Anterior cingulate cortex (tissue), 58 donors: ENCODE measurements at regions not wholly inside any gene's neighbourhood (a gene's known extent, or its start where the extent isn't known, plus 50 kb on each side); places are given as distances from the start of the nearest gene placed in this dataset.
"Not testable (repeated sequence)": the region's sequence is repeated elsewhere in the genome, so short reads cannot be mapped to it uniquely, and the experiment has no call there.

ENCODE experiments used
- DNase-seq, 58 donors: peaks; one replicate each; lab custom pipeline; 2025; lab: John Stamatoyannopoulos, UW

DNA sequence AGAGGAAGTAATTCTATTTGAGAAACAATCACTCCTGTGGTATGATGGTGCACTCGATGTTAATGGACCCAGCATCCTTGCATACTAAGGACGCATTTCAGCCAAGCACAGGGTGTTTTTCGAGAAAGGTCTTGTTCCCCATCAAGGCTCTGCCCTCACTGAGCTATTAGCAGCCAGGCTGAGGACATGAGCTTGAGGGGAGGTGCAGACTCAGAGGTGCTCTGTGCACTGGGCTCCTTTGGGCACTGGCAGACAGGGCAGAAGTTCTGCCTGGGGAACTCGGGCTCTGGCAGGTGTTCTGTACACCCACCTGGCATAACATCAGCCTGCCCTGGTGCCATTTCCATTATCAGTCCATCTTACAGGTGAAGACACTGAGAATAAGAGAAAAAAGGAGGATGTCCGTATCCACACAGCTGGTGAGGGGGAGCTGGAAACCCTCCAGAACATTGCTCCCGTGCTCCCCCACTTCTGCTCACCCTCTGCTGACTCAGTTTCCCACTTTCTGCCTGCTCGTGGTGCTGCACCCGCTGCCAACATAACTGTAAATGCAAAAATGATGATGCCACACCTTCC is 92.7 kb upstream of the RET start:
- DNase-seq: no peak

DNA sequence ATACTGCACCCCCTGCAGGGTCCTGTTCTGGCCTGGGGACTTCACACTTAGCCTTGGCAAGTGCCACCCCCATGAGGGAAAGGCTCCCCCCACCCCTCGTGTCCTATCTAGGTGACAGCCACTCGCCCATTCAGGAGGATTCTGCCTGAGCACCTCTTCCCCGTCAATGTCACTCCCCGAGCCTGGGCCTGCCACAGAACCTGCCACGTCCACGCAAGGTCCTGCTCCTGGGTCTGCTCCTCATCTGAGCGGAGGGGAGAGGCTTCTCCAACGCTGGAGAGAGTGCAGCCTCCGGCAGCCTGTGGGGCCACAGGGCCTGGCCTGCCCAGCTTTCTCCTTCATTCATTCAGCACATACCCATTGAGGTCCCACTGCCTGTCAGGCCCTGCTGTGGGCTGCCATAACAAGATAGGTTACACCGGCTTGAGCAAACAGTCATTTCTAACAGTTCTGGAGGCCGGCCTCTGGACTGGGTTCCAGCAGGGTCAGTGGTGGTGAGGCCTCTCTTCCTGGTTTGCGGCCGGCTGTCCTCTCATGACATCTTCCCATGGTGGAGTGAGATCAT is 92.0 kb upstream of the RET start:
- DNase-seq: no peak

DNA sequence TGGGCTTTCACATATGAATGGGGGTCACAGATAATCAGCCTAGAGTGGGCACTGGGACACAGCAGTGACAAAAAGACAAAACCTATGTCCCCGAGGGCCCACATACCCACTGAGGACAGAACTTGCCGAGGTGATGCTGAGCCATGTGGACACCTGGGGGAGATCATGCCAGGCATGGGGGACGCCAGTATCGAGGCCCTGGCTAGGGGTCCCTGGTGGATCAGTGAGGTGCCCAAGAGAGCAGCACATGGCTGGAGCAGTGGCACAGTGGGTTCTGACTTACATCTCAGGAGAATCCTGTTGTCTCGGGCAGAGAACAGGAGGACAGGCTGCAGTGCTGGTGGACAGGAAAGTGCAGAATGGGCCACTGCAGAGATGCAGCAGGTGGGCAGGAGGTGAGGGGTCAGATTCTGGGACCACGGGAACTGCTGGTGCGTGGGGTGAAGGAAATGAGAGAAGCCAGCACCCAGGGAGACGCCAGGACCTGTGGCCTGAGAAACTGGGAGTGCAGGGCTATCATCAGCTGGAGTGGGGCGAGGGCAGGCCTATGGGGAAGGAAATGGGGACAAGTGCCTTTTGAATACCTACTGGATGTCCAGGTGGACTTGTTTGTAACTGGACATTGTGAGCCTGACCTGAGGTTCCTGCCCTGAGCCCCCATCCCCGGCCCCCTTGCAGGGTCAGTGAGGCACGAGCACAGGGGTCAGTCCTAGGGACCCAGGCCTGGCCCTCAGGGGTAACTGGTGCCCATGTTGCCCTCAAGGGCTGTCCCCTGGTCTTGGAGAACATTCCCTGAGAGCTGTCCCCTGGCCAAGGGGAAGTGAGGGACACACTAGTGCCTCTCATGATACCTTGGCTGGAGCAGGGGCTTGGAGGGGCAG is 91.2 kb upstream of the RET start:
- no peak for DNase-seq

DNA sequence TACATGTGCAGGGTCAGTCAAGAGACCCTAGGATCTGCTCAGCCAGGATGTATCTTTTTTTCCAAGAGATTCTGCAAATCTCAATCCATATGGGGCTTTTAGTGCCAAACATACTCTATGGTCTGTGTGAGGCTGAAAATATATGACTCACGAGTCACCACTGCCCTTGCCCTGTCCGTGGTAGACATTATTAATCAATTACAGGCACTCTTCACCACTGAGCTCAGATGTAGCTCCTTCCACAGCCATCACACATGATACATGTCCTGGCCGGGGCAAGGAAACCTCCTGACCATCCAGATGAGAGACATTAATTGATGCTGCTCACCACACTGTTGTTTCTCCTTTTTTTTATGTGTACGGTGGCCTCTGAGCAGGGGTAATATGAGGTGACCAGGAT is 90.2 kb upstream of the RET start:
- DNase-seq: no peak

DNA sequence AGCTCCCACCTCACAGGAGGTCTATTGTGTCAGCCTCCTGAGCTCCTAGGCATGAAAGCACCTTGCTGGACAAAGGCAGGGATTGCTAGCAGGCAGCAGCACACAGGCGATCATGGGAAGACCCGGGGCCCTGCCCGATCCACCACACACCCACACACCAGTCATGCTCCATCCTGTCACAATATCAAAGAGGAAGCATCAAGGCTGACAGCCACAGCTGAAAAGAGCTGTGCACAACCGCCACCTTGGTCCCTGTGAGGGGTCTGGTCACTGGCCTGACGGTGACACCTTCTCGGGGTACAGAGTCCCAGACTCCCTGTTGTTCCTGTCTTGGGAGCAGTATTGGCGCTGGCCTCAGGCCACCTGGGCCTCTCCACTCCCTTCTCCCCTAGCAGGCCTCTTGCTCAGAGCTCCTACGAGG is 89.7 kb upstream of the RET start:
- DNase-seq: no peak

DNA sequence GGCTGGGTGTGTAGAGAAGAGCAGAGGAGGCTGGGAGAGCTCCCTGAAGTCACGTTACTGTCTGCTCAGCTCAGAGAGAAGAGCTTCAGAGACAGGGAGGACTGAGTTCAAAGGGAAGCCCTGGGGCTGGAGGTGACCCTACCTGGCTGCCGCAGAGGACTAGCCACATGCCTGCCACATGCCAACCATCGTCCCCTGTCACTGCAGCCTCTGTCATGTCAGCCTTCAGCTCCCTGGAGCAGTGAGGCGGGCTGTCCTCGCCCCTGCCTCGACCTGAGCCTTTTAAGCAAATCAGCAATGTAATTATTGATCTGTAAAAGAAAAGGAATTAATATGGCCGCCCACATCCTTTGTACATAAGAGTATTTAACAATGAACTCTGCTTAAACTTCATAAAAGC is 89.3 kb upstream of the RET start:
- DNase-seq: no peak

DNA sequence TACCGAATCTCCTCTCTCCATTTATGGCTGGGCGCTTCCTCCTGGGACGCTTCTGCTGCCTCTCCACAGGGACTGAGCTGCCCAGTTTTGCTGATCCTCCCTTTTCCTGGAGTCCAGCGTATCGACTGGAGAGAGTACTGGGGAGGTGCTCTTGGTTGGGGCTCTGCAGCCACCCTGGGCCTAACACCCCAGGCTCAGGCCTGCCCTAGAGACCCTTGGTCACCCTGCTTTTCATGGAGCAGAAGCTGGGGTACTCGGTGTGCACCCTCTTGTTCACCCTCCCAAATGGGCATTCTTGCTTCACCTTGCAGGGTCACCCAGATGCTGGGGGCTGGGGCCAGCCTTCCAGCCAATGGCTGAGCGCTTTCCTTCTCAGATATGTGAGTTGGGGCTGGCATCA is 88.8 kb upstream of the RET start:
- no peak for DNase-seq

DNA sequence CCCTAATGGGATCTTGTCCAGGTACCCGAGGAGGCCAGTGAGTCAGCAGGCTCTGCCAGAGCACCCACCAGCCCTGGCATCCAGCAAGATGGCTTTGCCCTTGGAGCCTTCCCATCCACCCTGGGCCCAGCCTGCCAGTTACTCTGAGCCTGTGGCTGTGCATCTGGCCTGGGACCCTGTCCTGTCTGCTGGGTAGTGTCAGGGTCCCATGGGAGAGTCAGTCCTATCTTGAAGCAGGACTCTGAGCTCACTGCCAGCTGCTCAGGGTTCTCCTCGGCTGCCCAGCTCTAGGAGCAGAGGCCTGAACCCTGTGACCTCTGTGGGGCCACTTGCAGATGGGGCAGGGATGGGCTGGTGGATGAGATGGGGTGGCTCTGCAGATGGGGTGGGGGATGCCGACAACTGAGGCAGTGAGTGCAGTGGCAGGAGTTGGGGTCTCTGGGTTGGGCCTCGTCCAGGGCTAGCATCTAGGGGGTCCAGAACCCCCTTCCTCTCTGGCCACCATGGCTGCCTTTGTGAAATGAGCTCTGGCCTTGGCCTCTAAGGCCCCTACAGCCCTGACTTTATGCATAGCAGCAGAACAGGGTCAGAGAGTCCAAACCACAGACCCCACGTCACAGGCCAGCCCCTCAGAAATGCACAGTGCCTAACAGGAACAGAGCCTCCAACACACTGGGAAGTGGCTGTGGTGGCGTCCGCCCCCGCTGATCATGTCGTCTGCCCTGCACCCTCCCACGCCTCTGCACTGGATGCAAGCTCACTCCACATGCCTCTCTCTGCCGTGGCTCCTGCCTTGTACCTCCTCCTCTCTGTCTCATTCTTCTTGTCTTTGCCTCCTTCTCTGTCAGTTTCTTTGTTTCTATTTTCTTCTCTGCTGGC is 88.1 kb upstream of the RET start:
- DNase-seq: peak in 7 of 58 donors; percentile 9 to 49 (median 16)

DNA sequence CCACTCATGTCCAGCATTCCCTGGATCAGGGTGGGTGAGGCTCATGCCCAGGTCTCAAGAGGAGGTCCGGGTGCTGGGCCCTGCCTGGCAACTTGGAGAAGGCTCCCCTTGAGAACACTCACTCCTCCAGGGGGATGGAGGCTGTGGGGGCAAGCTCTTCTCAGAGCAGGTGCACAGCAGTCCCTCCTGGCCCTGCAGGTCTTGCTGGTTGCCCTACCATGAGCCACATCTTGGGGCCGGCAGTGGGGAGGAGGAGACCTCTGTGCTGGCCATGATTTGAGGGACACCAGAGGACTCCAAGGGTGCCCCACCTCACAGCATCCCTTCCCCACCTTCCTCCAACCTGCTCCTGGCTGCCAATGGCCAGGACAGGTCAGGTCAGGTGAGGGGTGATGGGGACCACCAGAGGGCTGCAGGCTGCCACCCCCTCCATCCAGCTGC is 87.4 kb upstream of the RET start:
- no peak for DNase-seq

DNA sequence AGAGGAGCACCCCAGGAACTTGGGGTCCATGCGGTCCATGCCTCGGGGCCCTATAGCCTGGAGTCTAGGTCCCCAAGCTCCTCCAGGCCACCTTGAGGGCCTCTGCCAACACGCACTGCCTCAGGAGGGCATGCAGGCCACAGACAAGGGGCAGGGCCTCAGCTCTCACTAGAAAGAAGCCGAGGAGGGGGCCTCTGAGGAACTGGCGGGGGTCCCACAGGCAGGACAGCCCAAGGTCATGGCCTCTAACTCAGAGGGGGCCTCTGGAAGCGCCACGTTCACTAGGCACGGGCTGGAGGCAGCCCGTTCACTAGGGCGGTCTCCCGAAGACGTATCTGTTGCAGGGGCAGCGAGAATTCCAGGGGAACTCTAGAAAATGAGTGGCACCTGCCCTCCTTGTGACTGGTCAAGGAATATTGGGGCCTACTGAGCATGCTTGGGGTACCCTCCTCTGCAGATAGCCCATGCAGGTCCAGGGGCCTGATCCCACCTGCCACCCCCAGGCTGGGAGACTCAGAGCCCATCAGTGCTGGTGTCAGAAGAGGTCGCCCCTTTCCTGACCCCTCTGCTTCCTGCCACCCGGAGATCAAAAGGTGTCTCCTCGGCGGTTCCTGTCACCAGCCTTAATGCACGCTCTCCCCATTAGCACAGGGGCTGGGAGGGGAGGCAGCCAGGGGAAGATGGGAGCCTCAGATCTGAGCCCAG is 86.7 kb upstream of the RET start:
- DNase-seq: no peak

DNA sequence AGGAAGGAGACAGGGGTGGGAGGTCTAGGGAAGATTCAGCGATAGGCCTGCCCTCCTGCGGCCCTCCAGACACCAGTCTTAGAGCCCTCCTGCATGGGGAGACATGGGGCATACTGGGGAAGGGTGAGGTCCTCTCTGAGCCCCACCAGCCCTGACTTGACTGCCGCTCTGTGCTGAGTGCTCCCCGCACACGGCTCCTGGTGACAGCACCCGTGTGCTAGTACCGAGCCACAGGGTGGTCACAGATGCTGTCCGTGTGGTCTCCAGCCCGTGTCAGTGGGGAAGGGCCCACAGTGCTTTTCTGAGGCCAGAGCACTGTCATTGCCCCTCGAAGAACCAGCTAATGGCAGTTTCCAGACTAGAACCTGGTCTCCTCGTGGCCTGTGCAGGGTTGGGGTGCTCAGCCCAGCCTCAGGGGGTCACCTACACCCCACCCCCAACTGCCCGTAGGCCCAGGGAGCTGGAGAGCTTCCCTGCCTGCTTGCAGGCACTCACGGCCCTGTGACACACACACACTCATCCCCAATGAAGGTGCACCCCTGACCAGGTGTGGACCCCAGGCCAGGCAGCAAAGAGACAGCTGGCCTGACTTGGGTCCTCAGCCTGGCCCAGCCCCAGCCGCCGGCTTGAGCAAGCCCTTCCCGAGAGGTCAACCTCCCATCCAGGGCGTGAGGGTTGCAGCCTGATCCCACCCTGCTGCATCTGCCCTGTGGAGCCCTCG is 86.0 kb upstream of the RET start:
- DNase-seq: no peak

DNA sequence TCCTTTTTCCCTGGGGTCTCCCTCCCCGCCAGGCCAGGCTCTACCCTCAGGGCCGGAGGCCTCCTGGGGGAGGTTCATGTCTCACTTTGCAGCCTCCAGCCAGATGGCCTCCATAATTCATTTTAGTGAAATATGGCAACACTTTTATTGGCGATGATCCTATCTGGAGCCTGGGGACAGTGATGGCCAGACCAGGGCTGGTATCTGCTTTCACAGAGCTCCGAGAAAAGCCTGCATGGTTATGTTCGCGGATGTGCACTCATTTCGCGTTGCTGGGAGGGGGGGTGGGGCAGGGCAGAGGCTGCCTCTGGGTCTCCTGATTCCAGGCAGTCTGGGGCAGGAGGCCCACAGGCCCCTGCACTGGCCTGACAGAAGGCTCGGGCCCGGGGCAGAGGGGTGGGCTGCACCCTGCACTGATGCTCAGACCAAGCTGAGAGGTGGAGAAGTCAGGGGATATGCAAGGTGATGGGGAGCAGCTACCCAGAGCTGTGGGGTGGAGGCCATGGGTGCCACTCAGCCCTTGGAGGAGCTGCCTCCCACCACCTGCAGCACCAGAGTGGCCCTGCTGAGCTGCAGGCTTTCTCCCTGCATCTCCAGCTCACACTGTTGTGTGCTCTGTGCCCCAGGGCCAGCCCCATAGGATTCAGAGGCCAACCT is 85.3 kb upstream of the RET start:
- no peak for DNase-seq

DNA sequence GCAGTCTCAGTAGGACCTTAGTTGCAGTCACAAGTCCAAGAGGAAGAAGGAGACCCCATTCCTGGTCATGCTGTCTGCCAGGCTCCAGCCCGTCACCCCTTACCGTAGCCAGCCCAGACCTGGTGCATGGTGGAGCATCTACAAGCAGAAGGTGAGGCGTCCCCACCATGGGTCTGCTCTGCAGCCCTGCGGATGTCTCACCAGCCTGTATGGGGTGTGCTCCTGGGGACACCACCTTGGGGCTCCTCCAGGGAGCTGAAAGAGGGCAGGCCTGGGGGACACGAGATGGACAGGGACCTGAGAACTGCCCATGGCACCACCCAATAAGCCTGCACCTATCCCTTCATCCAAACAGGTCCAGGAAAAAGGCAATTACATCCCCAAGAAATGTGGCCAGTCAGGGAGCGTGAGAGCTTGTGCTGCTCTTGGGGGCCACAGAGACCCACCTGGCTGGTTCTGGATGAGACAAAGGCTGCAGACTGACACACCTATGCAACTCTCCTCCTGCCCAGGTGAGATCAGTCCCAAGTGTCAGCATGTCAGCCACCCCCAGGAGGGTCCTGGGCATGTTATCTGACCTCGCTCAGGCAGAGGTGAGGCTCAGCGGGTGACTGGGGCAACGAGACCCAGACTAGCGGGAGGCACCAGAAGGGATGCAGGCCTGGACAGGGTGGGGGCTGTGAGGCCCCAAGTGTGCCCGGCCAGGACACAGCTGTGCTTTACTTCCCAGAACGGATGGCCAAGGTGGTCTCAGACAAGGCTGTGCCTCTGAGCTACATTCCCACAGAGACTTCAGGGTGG is 84.5 kb upstream of the RET start:
- DNase-seq: no peak

DNA sequence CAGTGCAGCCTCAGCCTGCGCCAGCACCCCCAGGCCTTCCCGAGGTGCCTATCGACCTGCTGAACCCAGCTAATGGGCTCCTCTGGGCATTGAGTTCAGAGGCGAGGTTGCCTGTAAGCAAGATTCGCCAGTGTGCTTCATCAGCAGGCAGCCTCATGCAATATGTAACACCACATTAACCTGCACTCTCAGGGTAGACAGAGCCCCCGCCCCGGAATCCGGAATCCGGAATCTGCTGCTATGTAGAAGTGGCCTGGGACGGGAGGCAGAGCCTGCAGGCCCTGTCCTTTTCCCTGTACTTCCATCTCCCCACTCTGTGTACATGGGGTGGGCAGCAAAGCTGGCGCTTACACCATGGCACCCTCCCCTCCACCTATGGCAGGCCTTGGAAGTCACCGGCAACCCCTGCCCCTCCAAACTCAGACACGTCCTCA is 83.9 kb upstream of the RET start:
- no peak for DNase-seq

DNA sequence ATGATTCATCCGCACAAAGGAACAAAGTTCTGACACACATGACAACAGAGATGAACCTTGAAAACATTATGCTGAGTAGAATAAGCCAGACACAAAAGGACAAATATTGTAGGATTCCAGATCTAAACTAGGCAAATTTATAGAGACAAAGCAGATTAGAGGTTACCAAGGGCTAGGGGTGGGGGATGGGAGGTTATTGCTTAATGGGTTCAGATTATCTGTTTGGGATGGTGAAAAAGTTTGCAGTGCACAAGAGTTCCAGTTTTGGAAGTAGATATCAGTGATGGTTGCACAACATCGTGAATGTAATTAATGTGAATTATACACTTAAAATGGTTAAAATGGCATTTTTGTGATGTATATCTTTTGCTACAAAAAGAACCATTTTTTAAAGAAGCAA is 82.0 kb upstream of the RET start:
- DNase-seq: not testable (repeated sequence)

DNA sequence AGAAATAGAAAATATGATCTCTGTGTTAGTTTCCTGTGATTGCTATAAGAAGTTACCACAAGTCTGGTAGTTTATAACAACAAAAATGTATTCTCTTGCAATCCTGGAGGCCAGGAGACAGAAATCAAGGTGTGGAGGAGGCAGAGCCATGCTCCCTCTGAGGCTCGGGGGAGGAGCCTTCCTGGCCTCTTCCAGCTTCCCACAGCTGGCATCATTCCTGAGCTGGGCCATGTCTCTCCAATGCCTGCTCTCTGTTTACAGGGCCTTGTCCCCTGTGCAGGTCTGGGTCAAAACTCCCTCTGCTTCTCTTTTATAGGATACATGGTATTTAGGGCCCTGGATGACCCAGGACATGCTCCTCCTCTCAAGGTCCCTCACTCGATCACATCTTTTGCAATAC is 81.3 kb upstream of the RET start:
- no peak for DNase-seq

DNA sequence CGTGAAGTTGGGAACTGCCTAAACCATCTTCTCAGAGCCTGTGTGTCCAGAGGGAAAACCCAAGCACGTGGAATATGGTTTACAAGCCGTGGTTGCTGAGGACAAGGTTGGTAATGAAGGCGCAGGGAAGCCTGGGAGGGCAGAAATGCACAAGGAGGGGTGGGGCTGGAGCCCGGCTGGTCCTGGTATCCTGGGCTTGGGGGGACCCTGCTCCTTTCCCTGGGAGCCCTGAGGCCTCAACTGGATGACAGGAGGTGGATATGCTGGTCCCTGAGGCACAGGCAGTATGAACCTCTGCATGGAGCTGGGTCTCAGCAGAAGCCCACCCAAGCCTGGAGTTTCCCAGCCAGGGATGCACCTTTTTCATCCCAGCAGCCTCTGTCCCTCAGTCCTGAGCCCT is 80.3 kb upstream of the RET start:
- no peak for DNase-seq
